GM06990 (cell line): ENCODE measurements at regions not wholly inside any gene's neighbourhood (a gene's known extent, or its start where the extent isn't known, plus 50 kb on each side); places are given as distances from the start of the nearest gene placed in this dataset.

Experiments used
- DNase-seq: peaks from one replicate; pipeline ENCODE4 v3.0.0-alpha.2; 2011; ENCODE audit not compliant: insufficient read length; ENCODE audit errors: extremely low read depth
- H3K27me3 ChIP-seq: replicated peaks from 2 replicates; pipeline ENCODE4 v1.6.0; 2011; ENCODE audit warnings: low read length; ENCODE audit not compliant: control insufficient read depth, insufficient read depth
- H3K36me3 ChIP-seq: 2 replicates; pipeline ENCODE4 v1.5.1; 2011; ENCODE audit warnings: low read length; ENCODE audit not compliant: control insufficient read depth, insufficient read depth
- H3K4me3 ChIP-seq: replicated peaks from 2 replicates; pipeline ENCODE4 v1.5.1; 2011; ENCODE audit warnings: low read depth, mild to moderate bottlenecking, control low read depth, low read length
- CTCF ChIP-seq: IDR thresholded peaks from 2 replicates; pipeline ENCODE4 v1.5.1; 2011; ENCODE audit warnings: low read length, control low read depth, mild to moderate bottlenecking, inconsistent platforms; ENCODE audit not compliant: insufficient read depth, poor library complexity, severe bottlenecking

DNA sequence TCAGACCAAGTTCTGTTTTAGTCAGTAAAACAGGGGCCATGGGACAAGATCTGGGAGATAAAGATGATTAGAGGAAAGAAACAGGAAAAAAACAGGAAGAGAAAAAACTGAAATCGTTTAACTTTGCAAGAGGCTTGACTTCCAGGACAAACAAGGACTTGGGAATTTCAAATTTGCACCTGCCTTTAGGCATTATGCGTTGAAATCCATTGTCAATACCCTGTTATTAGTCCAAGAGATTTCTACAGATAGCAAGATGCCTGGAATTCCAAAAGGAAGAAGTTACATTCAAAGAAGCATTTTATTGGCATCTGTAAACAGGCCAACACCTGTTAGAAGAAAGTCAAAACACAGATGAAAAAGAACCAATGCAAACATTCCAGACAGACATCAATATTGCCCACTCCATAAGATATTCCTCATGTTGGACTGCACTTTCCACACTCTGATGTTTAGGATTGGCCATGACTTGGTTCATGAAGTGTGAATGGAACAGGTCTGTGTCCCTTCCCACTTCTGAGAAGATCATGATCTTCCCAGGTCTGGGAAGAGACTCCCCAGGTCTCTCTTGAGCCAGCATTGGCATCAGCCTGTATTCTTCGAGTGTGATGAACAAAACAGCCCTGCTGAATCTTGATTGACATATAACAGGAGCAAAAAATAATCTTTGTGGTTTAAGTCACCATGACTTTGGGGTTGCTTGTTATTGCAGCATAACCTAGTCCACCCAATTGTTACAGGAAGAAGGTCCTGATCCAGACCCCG is 181.4 kb upstream of the FN1 start:
- Histone ChIP-seq H3K27me3 (peaks cover 1% of the 10 kb centered on the region), H3K4me3 (no peak overlapping the region), H3K36me3 (no peaks in the 10 kb centered on the region)
- no peak for DNase-seq
- TF ChIP-seq CTCF: no peak

- no peaks in the 10 kb centered on the region for H3K36me3 ChIP-seq
- peaks cover 1% of the 10 kb centered on the region for H3K27me3 ChIP-seq
- H3K4me3 ChIP-seq: no peak overlapping the region
- no peak for DNase-seq
- no peak for TF ChIP-seq CTCF
Measured at GRCh38 chr2:215615803-215616174, 179.9 kb upstream of the FN1 start.

DNA sequence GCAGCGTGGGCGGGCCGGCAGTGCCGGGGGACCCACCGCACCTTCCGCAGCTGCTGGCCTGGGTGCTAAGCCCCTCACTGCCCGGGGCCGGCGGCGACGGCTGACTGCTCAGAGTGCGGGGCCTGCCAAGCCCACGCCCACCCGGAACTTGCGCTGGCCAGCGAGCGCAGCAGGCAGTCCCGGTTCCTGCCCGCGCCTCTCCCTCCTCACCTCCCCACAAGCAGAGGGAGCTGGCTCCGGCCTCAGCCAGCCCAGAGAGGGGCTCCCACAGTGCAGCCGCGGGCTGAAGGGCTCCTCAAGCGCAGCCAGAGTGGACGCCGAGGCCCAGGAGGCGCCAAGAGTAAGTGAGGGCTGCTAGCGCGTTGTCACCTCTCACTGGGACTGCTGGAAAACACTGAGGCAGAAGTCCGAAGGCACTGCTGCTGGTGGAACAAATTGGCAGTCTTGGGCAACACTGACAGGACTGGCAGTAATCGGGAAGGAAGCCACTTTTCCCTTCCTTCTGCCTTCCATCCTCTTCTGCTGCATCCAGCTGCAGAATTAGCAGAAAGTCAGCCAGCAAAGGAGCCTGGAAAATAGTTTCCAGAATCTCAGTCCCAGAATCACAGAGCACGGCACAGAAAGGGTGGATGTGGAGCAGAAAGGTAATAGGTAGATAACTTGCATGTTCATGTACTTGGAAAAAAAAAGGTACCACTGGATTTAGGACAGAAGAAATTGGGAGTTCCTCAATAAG is 179.4 kb upstream of the FN1 start:
- H3K27me3 ChIP-seq: peaks cover 1% of the 10 kb centered on the region; the same call in 1 of the 2 replicates
- no peaks in the 10 kb centered on the region for H3K36me3 ChIP-seq
- no peak for DNase-seq
- no peak overlapping the region for H3K4me3 ChIP-seq
- TF ChIP-seq CTCF: no peak

DNA sequence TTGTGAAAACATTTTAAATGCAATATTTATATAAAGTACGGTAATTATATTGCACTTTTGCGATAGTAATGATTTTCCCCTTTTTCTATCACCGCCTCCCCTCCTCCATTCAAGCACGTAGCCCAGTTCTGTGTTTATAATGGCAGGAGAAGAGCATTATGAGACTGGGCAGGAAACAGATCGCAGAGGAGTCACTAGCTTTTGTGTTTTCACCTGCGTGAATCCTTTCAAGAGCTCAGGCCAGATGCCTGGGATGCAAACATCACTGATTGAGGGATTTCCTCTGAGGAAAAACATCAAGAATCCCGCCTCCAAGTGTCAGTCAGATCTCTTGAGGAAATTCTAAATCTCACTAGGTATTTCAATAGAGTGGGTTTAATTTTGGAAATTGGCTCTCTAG is 178.4 kb upstream of the FN1 start:
- DNase-seq: no peak
- no peaks in the 10 kb centered on the region for H3K36me3 ChIP-seq
- H3K27me3 ChIP-seq: peaks cover 1% of the 10 kb centered on the region
- no peak for TF ChIP-seq CTCF
- no peak overlapping the region for H3K4me3 ChIP-seq

GRCh38 chr2:215613888-215614287 is 178.0 kb upstream of the FN1 start:
- Histone ChIP-seq H3K36me3 (no peaks in the 10 kb centered on the region), H3K4me3 (no peak overlapping the region), H3K27me3 (no peaks in the 10 kb centered on the region; the same call in 1 of the 2 replicates)
- no peak for DNase-seq
- no peak for TF ChIP-seq CTCF
